ENCODE measurements at regions not wholly inside any gene's neighbourhood (a gene's known extent, or its start where the extent isn't known, plus 50 kb on each side); places are given as distances from the start of the nearest gene placed in this dataset.

- TF ChIP-seq CTCF (IDR thresholded peaks at IDR 0.05; ENCODE audit: low read length) = no peak
- no peak for TF ChIP-seq EZH2 (IDR thresholded peaks at IDR 0.05; ENCODE audit: borderline replicate concordance, low read length)
Observed at GRCh38 chr2:83860320-83860719, 598.8 kb downstream of the SUCLG1 start.
